Right lobe of liver (tissue), 6 donors: ENCODE measurements at regions not wholly inside any gene's neighbourhood (a gene's known extent, or its start where the extent isn't known, plus 50 kb on each side); places are given as distances from the start of the nearest gene placed in this dataset.
"Not testable (repeated sequence)": the region's sequence is repeated elsewhere in the genome, so short reads cannot be mapped to it uniquely, and the experiment has no call there.

Experiments used
- ATAC-seq, 4 donors: fragments of 200-7000 bp; cut with Tn5 transposase; one replicate each; pipeline ENCODE4 v1.9.1; 2020; ENCODE audit warnings: mild to moderate bottlenecking in 4 of 4, moderate library complexity in 4 of 4
- DNase-seq, 3 donors: peaks; one replicate each; pipeline ENCODE4 v3.0.0-alpha.2; 2020
- H3K27ac ChIP-seq, 3 donors: fragments of 200-600 bp; one replicate each; pipeline ENCODE4 v1.8.0; 2022
- H3K27me3 ChIP-seq, 2 donors: fragments of 200-600 bp; one replicate each; pipeline ENCODE4 v1.8.0; 2022
- H3K36me3 ChIP-seq, 4 donors: fragments of 200-600 bp; sonication (generic) in 1 of 4; one replicate each; pipeline versions ENCODE4 v1.5.1 to v1.8.0; 2017 to 2022; ENCODE audit warnings: control low read depth in 1 of 4
- H3K4me1 ChIP-seq, 4 donors: fragments of 200-600 bp; sonication (generic) in 1 of 4; one replicate each; pipeline versions ENCODE4 v1.5.1 to v1.8.0; 2017 to 2022; ENCODE audit warnings: control low read depth in 1 of 4
- H3K4me3 ChIP-seq, 3 donors: fragments of 200-600 bp; one replicate each; pipeline ENCODE4 v1.8.0; 2022
- H3K9me3 ChIP-seq, 4 donors: fragments of 200-600 bp; sonication (generic) in 1 of 4; one replicate each; pipeline versions ENCODE4 v1.5.1 to v1.8.0; 2017 to 2022; ENCODE audit warnings: control low read depth in 1 of 4
- CTCF ChIP-seq, 4 donors: fragments of 200-600 bp in 3 of 4; fragments of 450-650 bp in 1 of 4; IDR thresholded peaks; one replicate each; pipeline versions ENCODE4 v1.5.1 to v1.8.0; 2016 to 2022; ENCODE audit warnings: antibody characterized with exemption in 4 of 4, mild to moderate bottlenecking in 2 of 4
- POLR2A ChIP-seq: fragments of 450-650 bp; IDR thresholded peaks from one replicate; pipeline ENCODE4 v1.6.1; 2017; ENCODE audit warnings: antibody characterized with exemption, mild to moderate bottlenecking
- WGBS: methylation state at CpG from one replicate; pipeline ENCODE4 v1.1.6; 2018; ENCODE audit warnings: low coverage, low lambda C conversion rate; ENCODE audit not compliant: insufficient coverage; ENCODE audit errors: missing lambda C conversion rate; 5-methylcytosine and 5-hydroxymethylcytosine counted together
- intact Hi-C, 2 donors: fragments of 100-400 bp; cut with DNase I; formaldehyde crosslinking; loops; one replicate each; pipeline versions ENCODE4 v1.11.2 to v1.14.1; 2022
- donor health status: DM: no; HTN: yes; CAD: no.
- donor health status: DM: no; HTN: no; CAD: no.
- donor health status: DM: no; HTN: no; CAD: no.
- donor health status: DM: no; HTN: yes; CAD: no.
- donor health status: DM: no; HTN: yes; CAD: no.

DNA sequence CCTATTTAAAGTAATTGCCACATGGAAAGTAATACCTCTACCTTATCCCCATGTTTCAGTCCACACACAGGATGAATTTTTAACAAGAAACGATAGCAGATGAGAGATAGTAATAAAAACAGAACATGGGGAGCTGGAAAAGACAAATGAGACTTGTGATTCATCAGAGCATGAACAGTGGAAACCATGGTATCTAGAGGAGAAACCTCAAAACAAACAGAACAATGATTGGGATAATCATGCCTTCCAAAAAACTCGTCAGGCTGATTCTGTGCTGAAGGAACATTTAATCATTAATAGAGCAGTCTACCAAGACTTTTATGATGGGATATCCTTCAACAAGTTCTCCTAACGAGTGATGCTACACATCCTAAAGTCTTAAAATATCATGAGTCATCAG lies 1390.7 kb downstream of the FSCB start:
- TF ChIP-seq CTCF (IDR thresholded peaks at IDR 0.05) (no peak), POLR2A (no peak)
- ATAC-seq: no peak

GRCh38 chr14:43105305-43105704 lies 1401.8 kb downstream of the FSCB start:
- WGBS: 23% methylated on average over 2 of the region's 2 CpGs
- no peak for TF ChIP-seq CTCF (IDR thresholded peaks at IDR 0.05)
- TF ChIP-seq POLR2A: no peak
- Histone ChIP-seq H3K27ac (no peak overlapping the region), H3K4me3 (no peak overlapping the region), H3K4me1 (no peaks in the 10 kb centered on the region), H3K9me3 (no peaks in the 10 kb centered on the region), H3K36me3 (no peaks in the 10 kb centered on the region), H3K27me3 (no peaks in the 10 kb centered on the region)
- intact Hi-C loops: no loop called here
- no peak for ATAC-seq
- no peak for DNase-seq

More for the DNA sequence above, 1390.7 kb downstream of the FSCB start:
- DNase-seq: no peak
- H3K27me3 ChIP-seq: no peaks in the 10 kb centered on the region
- no peak overlapping the region for H3K4me3 ChIP-seq
- intact Hi-C loops: no loop called here
- no peaks in the 10 kb centered on the region for H3K9me3 ChIP-seq
- H3K27ac ChIP-seq: no peak overlapping the region
- 47% methylated on average over 3 of the region's 3 CpGs for WGBS
- no peaks in the 10 kb centered on the region for H3K36me3 ChIP-seq
- no peaks in the 10 kb centered on the region for H3K4me1 ChIP-seq

DNA sequence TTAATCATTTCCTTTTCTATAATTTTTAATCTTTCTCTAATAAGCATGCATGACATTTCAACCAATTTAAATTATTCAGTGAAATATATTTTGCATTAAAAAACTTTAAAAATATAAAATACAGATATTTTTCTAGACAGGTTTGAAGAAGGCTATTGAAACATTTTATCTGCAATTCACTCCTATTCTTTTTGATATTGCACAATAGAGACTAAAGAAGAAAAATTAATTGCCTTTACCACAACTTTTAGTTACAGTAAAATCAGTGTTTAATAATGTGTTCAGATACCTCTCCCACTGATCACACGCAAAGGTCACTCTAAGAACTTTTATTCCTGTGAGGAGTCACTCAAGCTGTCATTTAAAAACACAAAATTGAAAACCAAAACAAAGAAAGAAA lies 1416.7 kb downstream of the FSCB start:
- no peak for TF ChIP-seq POLR2A
- no peak for TF ChIP-seq CTCF (IDR thresholded peaks at IDR 0.05)
- no peaks in the 10 kb centered on the region for H3K4me1 ChIP-seq
- no peaks in the 10 kb centered on the region for H3K9me3 ChIP-seq
- WGBS: 57% methylated on average over 1 of the region's 1 CpG
- intact Hi-C loops: no loop called here
- H3K4me3 ChIP-seq: no peak overlapping the region
- DNase-seq (no peak), ATAC-seq (no peak)
- H3K27me3 ChIP-seq: no peaks in the 10 kb centered on the region
- H3K27ac ChIP-seq: no peak overlapping the region
- no peaks in the 10 kb centered on the region for H3K36me3 ChIP-seq

- intact Hi-C loops: no loop called here
- Histone ChIP-seq H3K27me3 (no peaks in the 10 kb centered on the region), H3K4me1 (no peaks in the 10 kb centered on the region), H3K36me3 (no peaks in the 10 kb centered on the region), H3K4me3 (no peak overlapping the region), H3K27ac (no peak overlapping the region), H3K9me3 (no peaks in the 10 kb centered on the region)
- TF ChIP-seq CTCF (IDR thresholded peaks at IDR 0.05): no peak
- no peak for TF ChIP-seq POLR2A
- DNase-seq: no peak
- WGBS: 29% methylated on average over 2 of the region's 2 CpGs
- ATAC-seq: no peak
Measured at GRCh38 chr14:43087666-43088065, 1419.4 kb downstream of the FSCB start.

- Histone ChIP-seq H3K4me3 (no peak overlapping the region), H3K9me3 (no peaks in the 10 kb centered on the region), H3K27ac (no peak overlapping the region), H3K4me1 (no peaks in the 10 kb centered on the region), H3K27me3 (no peaks in the 10 kb centered on the region), H3K36me3 (no peaks in the 10 kb centered on the region)
- intact Hi-C loops: no loop called here
- no peak for ATAC-seq
- WGBS: 47% methylated on average over 1 of the region's 1 CpG
- TF ChIP-seq CTCF (IDR thresholded peaks at IDR 0.05) (no peak), POLR2A (no peak)
- no peak for DNase-seq
Measured at GRCh38 chr14:43085819-43086218, 1421.3 kb downstream of the FSCB start.

GRCh38 chr14:43067372-43067771 lies 1439.7 kb downstream of the FSCB start:
- H3K9me3 ChIP-seq, H3K4me3 ChIP-seq, ATAC-seq, H3K4me1 ChIP-seq, H3K27me3 ChIP-seq, H3K36me3 ChIP-seq, DNase-seq, H3K27ac ChIP-seq, intact Hi-C loops: not testable (repeated sequence)
- WGBS: 56% methylated on average over 1 of the region's 3 CpGs
